PC-9 (cell line): ENCODE measurements at regions not wholly inside any gene's neighbourhood (a gene's known extent, or its start where the extent isn't known, plus 50 kb on each side); places are given as distances from the start of the nearest gene placed in this dataset.

Experiments
- BruUV-seq: library from RNA; stranded (reverse); fragments of 400-500 nt; replicated peaks from 2 replicates; lab custom pipeline; 2021; lab: Mats Ljungman, UMichigan
- CTCF ChIA-PET: fragments of 300-600 bp; sonication (Branson Sonifier 250); formaldehyde crosslinking; loops from one replicate; lab custom pipeline; 2022; ENCODE audit warnings: antibody characterized with exemption; lab: Charles Lee
- POLR2A ChIA-PET: fragments of 300-600 bp; sonication (Branson Sonifier 250); formaldehyde crosslinking; loops from one replicate; lab custom pipeline; 2022; ENCODE audit warnings: antibody characterized with exemption; ENCODE audit not compliant: unreplicated experiment; lab: Charles Lee
- DNase-seq, 2 experiments: peaks; one replicate each; pipeline versions ENCODE4 v3.0.0 to v3.0.0-alpha.2; 2015 to 2022; ENCODE audit warnings: mixed read lengths in 1 of 2
- H2AFZ ChIP-seq: fragments of 200-600 bp; sonication (generic); 2 replicates; pipeline ENCODE4 v1.8.1; 2017; ENCODE audit warnings: antibody characterized with exemption
- H3F3A ChIP-seq: fragments of 200-600 bp; sonication (generic); 2 replicates; pipeline ENCODE4 v1.8.1; 2017; ENCODE audit warnings: antibody characterized with exemption, mild to moderate bottlenecking, low read depth; ENCODE audit not compliant: insufficient read depth
- H3K27ac ChIP-seq: fragments of 200-600 bp; sonication (generic); 2 replicates; pipeline ENCODE4 v1.6.1; 2016; ENCODE audit warnings: mixed run types
- H3K27me3 ChIP-seq: fragments of 200-600 bp; sonication (generic); 2 replicates; pipeline ENCODE4 v1.6.1; 2016; ENCODE audit warnings: low read depth, mixed run types; ENCODE audit not compliant: insufficient read depth
- H3K36me3 ChIP-seq: fragments of 200-600 bp; sonication (generic); 2 replicates; pipeline ENCODE4 v1.6.1; 2016; ENCODE audit warnings: low read depth, mixed run types
- H3K4me1 ChIP-seq: fragments of 200-600 bp; sonication (generic); replicated peaks from 2 replicates; pipeline ENCODE4 v1.6.1; 2016; ENCODE audit warnings: mixed run types; ENCODE audit not compliant: insufficient read depth
- H3K4me2 ChIP-seq: fragments of 200-600 bp; sonication (generic); 2 replicates; pipeline ENCODE4 v1.6.1; 2017; ENCODE audit warnings: mixed run types
- H3K4me3 ChIP-seq: fragments of 200-600 bp; sonication (generic); 2 replicates; pipeline ENCODE4 v1.6.1; 2016; ENCODE audit warnings: mixed run types
- H3K79me2 ChIP-seq: fragments of 200-600 bp; sonication (generic); 2 replicates; pipeline ENCODE4 v1.6.1; 2017; ENCODE audit warnings: low read depth, mixed run types
- H3K9me2 ChIP-seq: fragments of 200-600 bp; sonication (generic); 2 replicates; pipeline ENCODE4 v1.8.1; 2017; ENCODE audit warnings: mild to moderate bottlenecking; ENCODE audit not compliant: insufficient read depth
- H3K9me3 ChIP-seq: fragments of 200-600 bp; sonication (generic); 2 replicates; pipeline ENCODE4 v1.8.1; 2016; ENCODE audit warnings: low read depth; ENCODE audit not compliant: insufficient read depth
- H4K20me1 ChIP-seq: fragments of 200-600 bp; sonication (generic); 2 replicates; pipeline ENCODE4 v1.8.1; 2017; ENCODE audit not compliant: insufficient read depth
- CTCF ChIP-seq: fragments of 200-600 bp; sonication (generic); conservative IDR thresholded peaks from 2 replicates; pipeline ENCODE4 v1.6.1; 2017; ENCODE audit warnings: mixed run types, antibody characterized with exemption, mild to moderate bottlenecking, moderate library complexity
- EZH2 ChIP-seq: fragments of 200-600 bp; sonication (generic); IDR thresholded peaks from 2 replicates; pipeline ENCODE4 v1.8.0; 2017; ENCODE audit warnings: antibody characterized with exemption, low read depth
- intact Hi-C: fragments of 100-400 bp; cut with micrococcal nuclease; formaldehyde crosslinking; loops from one replicate; pipeline ENCODE4 v1.10.0; 2022; ENCODE audit not compliant: unreplicated experiment

- Histone ChIP-seq H3K4me1 (peaks cover 22% of the 10 kb centered on the region), H3K9me3 (no peaks in the 10 kb centered on the region), H3K4me2 (no peak overlapping the region), H2AFZ (no peak overlapping the region), H3K36me3 (no peaks in the 10 kb centered on the region), H4K20me1 (no peaks in the 10 kb centered on the region), H3K4me3 (no peak overlapping the region), H3K79me2 (no peaks in the 10 kb centered on the region), H3K9me2 (no peaks in the 10 kb centered on the region; the same call in 1 of the 2 replicates), H3K27ac (no peak overlapping the region), H3F3A (no peaks in the 10 kb centered on the region), H3K27me3 (no peaks in the 10 kb centered on the region)
- BruUV-seq, result no TSS peak
- ChIA-PET POLR2A (no interaction called here), CTCF (no interaction called here)
- DNase-seq, result no peak
- intact Hi-C loops, result no loop called here
- no peak for TF ChIP-seq CTCF
- no peak for TF ChIP-seq EZH2
These were observed 87.0 kb downstream of the GLUL start for GRCh38 chr1:182304627-182305026.

- no TSS peak for BruUV-seq
These were observed 87.4 kb downstream of the GLUL start for GRCh38 chr1:182304218-182304617.

GRCh38 chr1:182303778-182304177 is 87.8 kb downstream of the GLUL start:
- Histone ChIP-seq H3F3A (no peaks in the 10 kb centered on the region), H3K79me2 (no peaks in the 10 kb centered on the region), H3K9me3 (no peaks in the 10 kb centered on the region), H3K4me2 (no peak overlapping the region), H3K36me3 (no peaks in the 10 kb centered on the region), H3K27ac (no peak overlapping the region), H3K4me3 (no peak overlapping the region), H2AFZ (no peak overlapping the region), H3K4me1 (peaks cover 21% of the 10 kb centered on the region), H3K27me3 (no peaks in the 10 kb centered on the region), H3K9me2 (no peaks in the 10 kb centered on the region; the same call in 1 of the 2 replicates), H4K20me1 (no peaks in the 10 kb centered on the region)
- ChIA-PET POLR2A (no interaction called here), CTCF (interaction anchor here (0.5 kb wide), 1 partner anchor 32 kb away, joined by 3 read pairs; no protein-coding TSS in a partner anchor)
- DNase-seq, result no peak
- TF ChIP-seq EZH2 (no peak), CTCF (no peak)
- intact Hi-C loops, result no loop called here
- no TSS peak for BruUV-seq

More at GRCh38 chr1:182304218-182304617, 87.4 kb downstream of the GLUL start:
- H3K27ac ChIP-seq, result no peak overlapping the region
- no peak overlapping the region for H2AFZ ChIP-seq
- no peak overlapping the region for H3K4me2 ChIP-seq
- no peak overlapping the region for H3K4me3 ChIP-seq
- no peaks in the 10 kb centered on the region for H3K79me2 ChIP-seq
- ChIA-PET POLR2A (no interaction called here), CTCF (interaction anchor here (0.5 kb wide), 1 partner anchor 32 kb away, joined by 3 read pairs; no protein-coding TSS in a partner anchor)
- H3F3A ChIP-seq, result no peaks in the 10 kb centered on the region
- DNase-seq, result no peak
- no peaks in the 10 kb centered on the region for H3K9me3 ChIP-seq
- intact Hi-C loops, result no loop called here
- peaks cover 21% of the 10 kb centered on the region for H3K4me1 ChIP-seq
- no peaks in the 10 kb centered on the region for H4K20me1 ChIP-seq
- H3K27me3 ChIP-seq, result no peaks in the 10 kb centered on the region
- H3K36me3 ChIP-seq, result no peaks in the 10 kb centered on the region
- no peaks in the 10 kb centered on the region; the same call in 1 of the 2 replicates for H3K9me2 ChIP-seq
- TF ChIP-seq CTCF (no peak), EZH2 (no peak)
